DND-41 (cell line): ENCODE measurements at regions not wholly inside any gene's neighbourhood (a gene's known extent, or its start where the extent isn't known, plus 50 kb on each side); places are given as distances from the start of the nearest gene placed in this dataset.

Source experiments
- ATAC-seq: fragments of 200-7000 bp; cut with Tn5 transposase; 3 replicates; pipeline ENCODE4 v1.9.1; 2021; ENCODE audit warnings: low read depth; ENCODE audit not compliant: insufficient read depth
- DNase-seq: peaks from one replicate; pipeline ENCODE4 v3.0.0-alpha.2; 2020
- H2AFZ ChIP-seq: 2 replicates; pipeline ENCODE4 v1.6.0; 2012; ENCODE audit warnings: low read depth, low read length
- H3K27ac ChIP-seq: 2 replicates; pipeline ENCODE4 v1.5.1; 2012; ENCODE audit warnings: low read length, inconsistent platforms
- H3K27me3 ChIP-seq: fragments of 200-600 bp; sonication (generic); 2 replicates; pipeline ENCODE4 v1.6.0; 2012; ENCODE audit warnings: low read length, mild to moderate bottlenecking, inconsistent platforms; ENCODE audit not compliant: insufficient read depth, poor library complexity
- H3K36me3 ChIP-seq: 2 replicates; pipeline ENCODE4 v1.5.1; 2012; ENCODE audit warnings: low read length, inconsistent platforms; ENCODE audit not compliant: insufficient read depth
- H3K4me1 ChIP-seq: 2 replicates; pipeline ENCODE4 v1.5.1; 2012; ENCODE audit warnings: mild to moderate bottlenecking, low read length; ENCODE audit not compliant: insufficient read depth
- H3K4me2 ChIP-seq: 2 replicates; pipeline ENCODE4 v1.6.0; 2012; ENCODE audit warnings: mild to moderate bottlenecking, moderate library complexity, low read length, inconsistent platforms; ENCODE audit not compliant: insufficient read depth
- H3K4me3 ChIP-seq, 2 experiments: fragments of 200-600 bp in 1 of 2; shearing (Covaris generic) in 1 of 2; 2 replicates each; pipeline ENCODE4 v1.5.1; 2012 to 2016; ENCODE audit warnings: inconsistent platforms in 2 of 2, low read length in 2 of 2, mild to moderate bottlenecking in 2 of 2, low read depth in 1 of 2, moderate library complexity in 1 of 2
- H3K79me2 ChIP-seq: 2 replicates; pipeline ENCODE4 v1.6.0; 2012; ENCODE audit warnings: low read length, inconsistent platforms; ENCODE audit not compliant: insufficient read depth
- H3K9ac ChIP-seq: 2 replicates; pipeline ENCODE4 v1.6.0; 2012; ENCODE audit warnings: low read depth, mild to moderate bottlenecking, inconsistent platforms, low read length, moderate library complexity
- H3K9me3 ChIP-seq: 2 replicates; pipeline ENCODE4 v1.5.1; 2012; ENCODE audit warnings: low read length, moderate library complexity, mild to moderate bottlenecking, inconsistent platforms; ENCODE audit not compliant: insufficient read depth, severe bottlenecking
- H4K20me1 ChIP-seq: 2 replicates; pipeline ENCODE4 v1.6.0; 2012; ENCODE audit warnings: low read length; ENCODE audit not compliant: insufficient read depth
- EZH2 ChIP-seq: IDR thresholded peaks from 3 replicates; pipeline ENCODE4 v1.6.1; 2012; ENCODE audit warnings: borderline replicate concordance, low read depth, mild to moderate bottlenecking, moderate library complexity, low read length, inconsistent platforms; ENCODE audit not compliant: severe bottlenecking
- TF ChIP-seq, protein P1 (sequence below): IDR thresholded peaks from 2 replicates; pipeline ENCODE4 v1.5.1; 2012; ENCODE audit warnings: borderline replicate concordance, low read length, moderate library complexity, mild to moderate bottlenecking; ENCODE audit not compliant: poor library complexity, severe bottlenecking; ENCODE audit errors: extremely low read depth

DNA sequence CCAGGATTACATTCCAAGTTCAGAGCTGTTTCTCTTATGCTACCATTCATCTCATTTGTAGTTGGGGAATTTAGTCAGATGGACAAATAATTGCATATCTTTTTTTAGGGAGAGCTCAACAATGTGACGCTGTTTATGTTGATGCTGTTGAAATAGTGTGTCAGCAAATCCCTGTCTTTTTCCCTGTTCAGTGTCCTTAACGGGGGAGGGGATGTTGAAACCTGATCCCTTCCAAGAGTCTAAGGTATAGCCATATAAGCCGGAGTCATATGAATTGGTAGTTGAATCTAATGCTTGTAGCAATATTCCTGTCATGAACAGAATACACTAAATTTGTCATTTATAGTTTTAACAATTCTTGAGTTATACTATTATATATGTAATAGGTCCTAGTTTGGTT is 293.5 kb upstream of the FAT1 start:
- no peak for DNase-seq
- Histone ChIP-seq H3K27me3 (no peaks in the 10 kb centered on the region), H3K27ac (no peak overlapping the region), H3K4me1 (no peaks in the 10 kb centered on the region), H4K20me1 (no peaks in the 10 kb centered on the region), H3K4me3 (no peak overlapping the region), H3K79me2 (no peaks in the 10 kb centered on the region), H3K36me3 (no peaks in the 10 kb centered on the region), H3K9ac (no peak overlapping the region), H3K4me2 (no peak overlapping the region), H2AFZ (no peak overlapping the region), H3K9me3 (no peaks in the 10 kb centered on the region)
- TF ChIP-seq EZH2: no peak
- TF ChIP-seq, protein P1, sequence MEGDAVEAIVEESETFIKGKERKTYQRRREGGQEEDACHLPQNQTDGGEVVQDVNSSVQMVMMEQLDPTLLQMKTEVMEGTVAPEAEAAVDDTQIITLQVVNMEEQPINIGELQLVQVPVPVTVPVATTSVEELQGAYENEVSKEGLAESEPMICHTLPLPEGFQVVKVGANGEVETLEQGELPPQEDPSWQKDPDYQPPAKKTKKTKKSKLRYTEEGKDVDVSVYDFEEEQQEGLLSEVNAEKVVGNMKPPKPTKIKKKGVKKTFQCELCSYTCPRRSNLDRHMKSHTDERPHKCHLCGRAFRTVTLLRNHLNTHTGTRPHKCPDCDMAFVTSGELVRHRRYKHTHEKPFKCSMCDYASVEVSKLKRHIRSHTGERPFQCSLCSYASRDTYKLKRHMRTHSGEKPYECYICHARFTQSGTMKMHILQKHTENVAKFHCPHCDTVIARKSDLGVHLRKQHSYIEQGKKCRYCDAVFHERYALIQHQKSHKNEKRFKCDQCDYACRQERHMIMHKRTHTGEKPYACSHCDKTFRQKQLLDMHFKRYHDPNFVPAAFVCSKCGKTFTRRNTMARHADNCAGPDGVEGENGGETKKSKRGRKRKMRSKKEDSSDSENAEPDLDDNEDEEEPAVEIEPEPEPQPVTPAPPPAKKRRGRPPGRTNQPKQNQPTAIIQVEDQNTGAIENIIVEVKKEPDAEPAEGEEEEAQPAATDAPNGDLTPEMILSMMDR: no peak
- ATAC-seq: no peak

DNA sequence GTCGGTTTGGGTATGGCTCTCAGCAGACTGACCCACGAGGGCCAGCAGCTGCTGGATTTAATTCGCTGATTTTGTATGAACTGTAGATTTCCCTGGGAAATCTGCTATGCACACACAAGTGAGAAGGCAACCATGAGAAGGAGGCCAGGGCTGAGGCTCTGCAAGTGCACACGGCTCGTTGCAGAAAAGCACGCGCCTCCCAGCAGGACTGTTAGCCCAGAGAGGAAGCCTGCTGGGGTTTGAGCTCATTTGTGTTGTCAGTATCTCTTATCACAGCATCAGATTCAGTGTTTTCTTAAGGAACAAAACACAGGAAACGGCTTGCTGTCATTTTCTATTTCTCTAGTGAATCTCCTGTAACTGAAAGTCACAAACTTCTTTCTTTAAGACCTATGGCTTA is 296.2 kb upstream of the FAT1 start:
- H3K36me3 ChIP-seq: no peaks in the 10 kb centered on the region
- H3K27me3 ChIP-seq: no peaks in the 10 kb centered on the region
- H3K9me3 ChIP-seq: peaks cover 2% of the 10 kb centered on the region
- H3K4me2 ChIP-seq: no peak overlapping the region
- no peak overlapping the region for H3K4me3 ChIP-seq
- H3K4me1 ChIP-seq: no peaks in the 10 kb centered on the region
- no peak overlapping the region for H3K9ac ChIP-seq
- ATAC-seq: no peak
- TF ChIP-seq, protein P1: no peak
- TF ChIP-seq EZH2: no peak
- no peak for DNase-seq
- H4K20me1 ChIP-seq: no peaks in the 10 kb centered on the region
- no peak overlapping the region for H3K27ac ChIP-seq
- no peaks in the 10 kb centered on the region for H3K79me2 ChIP-seq
- H2AFZ ChIP-seq: no peak overlapping the region

DNA sequence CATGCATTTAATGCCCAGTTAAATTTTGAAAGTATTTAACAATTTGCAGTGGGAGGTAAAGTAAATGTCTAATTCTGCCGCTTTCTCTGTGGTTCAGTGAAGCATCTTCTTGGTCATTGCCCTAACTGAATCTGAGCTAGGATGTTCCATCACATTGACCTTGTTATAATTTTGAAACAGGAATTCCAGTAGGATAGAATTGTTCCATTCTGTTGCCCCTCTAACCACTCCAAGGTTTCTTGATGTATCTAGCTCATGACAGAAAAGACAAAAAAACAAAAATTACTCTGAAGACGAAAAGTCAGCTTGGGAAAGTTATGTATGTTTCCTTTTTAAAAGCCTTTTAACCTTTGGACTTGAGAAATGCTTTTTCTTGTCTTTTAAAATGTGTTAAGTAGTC is 297.0 kb upstream of the FAT1 start:
- Histone ChIP-seq H3K9ac (no peak overlapping the region), H3K4me3 (no peak overlapping the region), H3K9me3 (peaks cover 2% of the 10 kb centered on the region), H3K27me3 (no peaks in the 10 kb centered on the region), H3K36me3 (no peaks in the 10 kb centered on the region), H3K79me2 (no peaks in the 10 kb centered on the region), H2AFZ (no peak overlapping the region), H3K4me1 (no peaks in the 10 kb centered on the region), H4K20me1 (no peaks in the 10 kb centered on the region), H3K4me2 (no peak overlapping the region), H3K27ac (no peak overlapping the region)
- DNase-seq: no peak
- TF ChIP-seq, protein P1: no peak
- no peak for TF ChIP-seq EZH2
- ATAC-seq: no peak
